K562 (cell line): ENCODE measurements at regions not wholly inside any gene's neighbourhood (a gene's known extent, or its start where the extent isn't known, plus 50 kb on each side); places are given as distances from the start of the nearest gene placed in this dataset.
A peak's percentile ranks its signal among the peaks of the same experiment; 100 is the strongest.

Experiments
- ARID1B ChIP-seq: fragments of 450-650 bp; IDR thresholded peaks from 2 replicates; pipeline ENCODE4 v1.6.1; 2016; ENCODE audit warnings: antibody characterized with exemption, mild to moderate bottlenecking, inconsistent platforms
- BRD4 ChIP-seq: fragments of 200-600 bp; sonication (generic); IDR thresholded peaks from 2 replicates; pipeline ENCODE4 v1.6.1; 2017; ENCODE audit warnings: inconsistent platforms
- CAMTA2 ChIP-seq: fragments of 250-450 bp; sonication (Bioruptor Pico); conservative IDR thresholded peaks from 2 replicates; pipeline ENCODE4 v1.5.1; 2022
- EZH2 ChIP-seq: IDR thresholded peaks from 2 replicates; pipeline ENCODE4 v1.6.1; 2012; ENCODE audit warnings: low read depth, mild to moderate bottlenecking, inconsistent platforms, low read length, borderline replicate concordance
- FOXJ3 ChIP-seq: sonication (generic); formaldehyde crosslinking; IDR thresholded peaks from 2 replicates; pipeline ENCODE4 v1.4.0; 2020; ENCODE audit warnings: mild to moderate bottlenecking, missing genetic modification reagents
- FOXK2 ChIP-seq, 2 experiments: fragments of 450-650 bp; IDR thresholded peaks in 1 of 2; conservative IDR thresholded peaks in 1 of 2; 2 replicates each; pipeline ENCODE4 v1.6.1; 2016; ENCODE audit warnings: low read depth in 2 of 2, mild to moderate bottlenecking in 1 of 2
- GATA2 ChIP-seq: sonication (generic); formaldehyde crosslinking; IDR thresholded peaks from 2 replicates; pipeline ENCODE4 v1.4.0; 2020; ENCODE audit warnings: mild to moderate bottlenecking, missing genetic modification reagents
- HNRNPH1 ChIP-seq: fragments of 200-400 bp; formaldehyde crosslinking; optimal IDR thresholded peaks from 2 replicates; pipeline ENCODE3; 2017; ENCODE audit warnings: low read depth, mild to moderate bottlenecking, low read length, moderate library complexity
- MCM3 ChIP-seq: fragments of 450-650 bp; IDR thresholded peaks from 2 replicates; pipeline ENCODE4 v1.6.1; 2016
- POLR2A ChIP-seq: fragments of 450-650 bp; conservative IDR thresholded peaks from 2 replicates; pipeline ENCODE4 v1.6.1; 2016
- POLR3A ChIP-seq: IDR thresholded peaks from 2 replicates; pipeline ENCODE4 v1.6.1; 2011; ENCODE audit warnings: borderline replicate concordance, mild to moderate bottlenecking, moderate library complexity; ENCODE audit not compliant: insufficient read length, insufficient read depth; ENCODE audit errors: extremely low read depth
- RHOXF2B ChIP-seq: fragments of 250-450 bp; sonication (Bioruptor Pico); conservative IDR thresholded peaks from 2 replicates; pipeline ENCODE4 v1.5.1; 2021
- STAT5B ChIP-seq: fragments of 250-450 bp; sonication (Bioruptor Pico); IDR thresholded peaks from 2 replicates; pipeline ENCODE4 v1.8.0; 2021; ENCODE audit warnings: mild to moderate bottlenecking, inconsistent platforms
- TAF7 ChIP-seq: fragments of 450-650 bp; IDR thresholded peaks from 2 replicates; pipeline ENCODE4 v1.6.1; 2016; ENCODE audit warnings: missing genetic modification characterization, missing compliant biosample characterization
- YBX1 ChIP-seq: fragments of 450-650 bp; IDR thresholded peaks from 2 replicates; pipeline ENCODE4 v1.7.1; 2016; ENCODE audit warnings: mild to moderate bottlenecking
- ZNF174 ChIP-seq: fragments of 250-450 bp; sonication (Bioruptor Pico); IDR thresholded peaks from 2 replicates; pipeline ENCODE4 v1.4.0; 2020; ENCODE audit warnings: mild to moderate bottlenecking
- ZNF354B ChIP-seq: fragments of 250-450 bp; sonication (Bioruptor Pico); IDR thresholded peaks from 2 replicates; pipeline ENCODE4 v1.4.0; 2020
- ZNF780A ChIP-seq: fragments of 250-450 bp; sonication (Bioruptor Pico); IDR thresholded peaks from 2 replicates; pipeline ENCODE4 v1.5.0; 2021; ENCODE audit warnings: mild to moderate bottlenecking
- ZNF79 ChIP-seq: fragments of 250-450 bp; sonication (Bioruptor Pico); IDR thresholded peaks from 2 replicates; pipeline ENCODE4 v1.4.0; 2020; ENCODE audit warnings: low read depth, mild to moderate bottlenecking, moderate library complexity
- ZSCAN32 ChIP-seq: fragments of 450-650 bp; formaldehyde crosslinking; IDR thresholded peaks from 2 replicates; pipeline ENCODE4 v1.4.0; 2020; ENCODE audit warnings: mild to moderate bottlenecking, moderate library complexity
- TF ChIP-seq, protein P1 (sequence below), 2 experiments: fragments of 450-650 bp; IDR thresholded peaks; 2 replicates each; pipeline ENCODE4 v1.6.1; 2018; ENCODE audit warnings: mild to moderate bottlenecking in 2 of 2, low read depth in 1 of 2; ENCODE audit not compliant: partially characterized antibody in 2 of 2
- TF ChIP-seq, protein P2 (sequence below): fragments of 250-450 bp; sonication (Bioruptor Pico); IDR thresholded peaks from 2 replicates; pipeline ENCODE4 v1.4.0; 2020; ENCODE audit warnings: mild to moderate bottlenecking, moderate library complexity
- TF ChIP-seq, protein P3 (sequence below): fragments of 150-350 bp; conservative IDR thresholded peaks from 2 replicates; pipeline ENCODE4 v1.6.1; 2014; ENCODE audit warnings: low read length

DNA sequence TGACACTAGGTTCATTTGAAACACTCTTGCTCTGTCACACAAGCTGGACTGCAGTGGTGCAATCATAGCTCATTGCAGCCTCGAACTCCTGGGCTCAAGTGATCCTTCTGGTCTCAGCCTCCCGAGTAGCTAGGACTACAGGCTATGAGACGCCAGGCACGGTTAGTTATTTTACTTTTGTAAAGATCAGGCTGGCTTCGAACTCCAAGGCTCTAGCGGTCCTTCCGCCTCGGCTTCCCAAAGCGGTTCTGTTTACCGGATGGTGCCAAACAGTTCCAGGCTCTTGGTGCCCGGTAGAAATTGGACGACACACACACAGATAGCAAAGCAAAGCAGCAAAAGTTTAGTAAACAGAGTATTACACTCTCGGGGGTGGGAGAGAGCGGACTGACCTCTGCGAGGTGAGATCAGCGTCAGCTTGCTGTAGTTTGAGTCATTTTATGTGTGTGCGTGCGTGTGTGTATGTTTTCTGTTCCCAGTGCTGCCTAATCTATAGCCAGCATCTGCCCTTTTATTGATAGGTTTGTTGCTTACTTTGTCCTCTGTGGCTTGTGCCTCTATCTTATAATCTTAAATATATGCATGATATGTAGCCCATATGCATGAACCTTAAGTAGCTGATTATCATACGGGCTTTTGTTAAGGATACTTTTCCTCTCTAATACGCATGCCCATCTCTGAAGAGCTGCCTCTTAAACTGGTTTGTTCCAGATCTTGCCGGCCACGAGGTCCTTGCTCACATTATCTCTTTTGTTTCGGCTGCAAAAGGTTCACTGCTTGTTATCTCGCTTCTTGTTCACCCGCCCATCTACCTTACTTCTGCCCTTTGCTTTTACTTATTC, 75.2 kb downstream of the OR2B2 start (continued):
- TF ChIP-seq, protein P1, sequence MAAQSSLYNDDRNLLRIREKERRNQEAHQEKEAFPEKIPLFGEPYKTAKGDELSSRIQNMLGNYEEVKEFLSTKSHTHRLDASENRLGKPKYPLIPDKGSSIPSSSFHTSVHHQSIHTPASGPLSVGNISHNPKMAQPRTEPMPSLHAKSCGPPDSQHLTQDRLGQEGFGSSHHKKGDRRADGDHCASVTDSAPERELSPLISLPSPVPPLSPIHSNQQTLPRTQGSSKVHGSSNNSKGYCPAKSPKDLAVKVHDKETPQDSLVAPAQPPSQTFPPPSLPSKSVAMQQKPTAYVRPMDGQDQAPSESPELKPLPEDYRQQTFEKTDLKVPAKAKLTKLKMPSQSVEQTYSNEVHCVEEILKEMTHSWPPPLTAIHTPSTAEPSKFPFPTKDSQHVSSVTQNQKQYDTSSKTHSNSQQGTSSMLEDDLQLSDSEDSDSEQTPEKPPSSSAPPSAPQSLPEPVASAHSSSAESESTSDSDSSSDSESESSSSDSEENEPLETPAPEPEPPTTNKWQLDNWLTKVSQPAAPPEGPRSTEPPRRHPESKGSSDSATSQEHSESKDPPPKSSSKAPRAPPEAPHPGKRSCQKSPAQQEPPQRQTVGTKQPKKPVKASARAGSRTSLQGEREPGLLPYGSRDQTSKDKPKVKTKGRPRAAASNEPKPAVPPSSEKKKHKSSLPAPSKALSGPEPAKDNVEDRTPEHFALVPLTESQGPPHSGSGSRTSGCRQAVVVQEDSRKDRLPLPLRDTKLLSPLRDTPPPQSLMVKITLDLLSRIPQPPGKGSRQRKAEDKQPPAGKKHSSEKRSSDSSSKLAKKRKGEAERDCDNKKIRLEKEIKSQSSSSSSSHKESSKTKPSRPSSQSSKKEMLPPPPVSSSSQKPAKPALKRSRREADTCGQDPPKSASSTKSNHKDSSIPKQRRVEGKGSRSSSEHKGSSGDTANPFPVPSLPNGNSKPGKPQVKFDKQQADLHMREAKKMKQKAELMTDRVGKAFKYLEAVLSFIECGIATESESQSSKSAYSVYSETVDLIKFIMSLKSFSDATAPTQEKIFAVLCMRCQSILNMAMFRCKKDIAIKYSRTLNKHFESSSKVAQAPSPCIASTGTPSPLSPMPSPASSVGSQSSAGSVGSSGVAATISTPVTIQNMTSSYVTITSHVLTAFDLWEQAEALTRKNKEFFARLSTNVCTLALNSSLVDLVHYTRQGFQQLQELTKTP (IDR thresholded peaks at IDR 0.05; ENCODE audit: low read depth in 1 of 2, partially characterized antibody in 2 of 2) = peak; percentile 81 to 85
- TF ChIP-seq BRD4 = no peak
- TF ChIP-seq YBX1 = no peak
- TF ChIP-seq RHOXF2B (CRISPR knock-in tag) = peak; percentile 89; the same call in 1 of the 2 replicates
- TF ChIP-seq FOXK2 (conservative IDR thresholded peaks at IDR 0.05 in 1 of 2, IDR thresholded peaks at IDR 0.05 in 1 of 2; ENCODE audit: low read depth in 2 of 2) = peak; percentile 94
- TF ChIP-seq EZH2 = no peak
- TF ChIP-seq CAMTA2 (CRISPR knock-in tag) = no peak
- TF ChIP-seq POLR3A = no peak
- no peak for TF ChIP-seq STAT5B (CRISPR knock-in tag)
- peak; percentile 91 for TF ChIP-seq POLR2A
- peak; percentile 71; the same call in 1 of the 2 replicates for TF ChIP-seq ZNF780A (CRISPR knock-in tag)
- TF ChIP-seq, protein P2, sequence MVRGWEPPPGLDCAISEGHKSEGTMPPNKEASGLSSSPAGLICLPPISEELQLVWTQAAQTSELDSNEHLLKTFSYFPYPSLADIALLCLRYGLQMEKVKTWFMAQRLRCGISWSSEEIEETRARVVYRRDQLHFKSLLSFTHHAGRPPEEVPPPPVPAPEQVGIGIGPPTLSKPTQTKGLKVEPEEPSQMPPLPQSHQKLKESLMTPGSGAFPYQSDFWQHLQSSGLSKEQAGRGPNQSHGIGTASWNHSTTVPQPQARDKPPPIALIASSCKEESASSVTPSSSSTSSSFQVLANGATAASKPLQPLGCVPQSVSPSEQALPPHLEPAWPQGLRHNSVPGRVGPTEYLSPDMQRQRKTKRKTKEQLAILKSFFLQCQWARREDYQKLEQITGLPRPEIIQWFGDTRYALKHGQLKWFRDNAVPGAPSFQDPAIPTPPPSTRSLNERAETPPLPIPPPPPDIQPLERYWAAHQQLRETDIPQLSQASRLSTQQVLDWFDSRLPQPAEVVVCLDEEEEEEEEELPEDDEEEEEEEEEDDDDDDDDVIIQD (CRISPR knock-in tag) = no peak
- TF ChIP-seq HNRNPH1 = no peak
- no peak for TF ChIP-seq MCM3
- TF ChIP-seq GATA2 (CRISPR knock-in tag) = peak; percentile 79
- TF ChIP-seq, protein P3, sequence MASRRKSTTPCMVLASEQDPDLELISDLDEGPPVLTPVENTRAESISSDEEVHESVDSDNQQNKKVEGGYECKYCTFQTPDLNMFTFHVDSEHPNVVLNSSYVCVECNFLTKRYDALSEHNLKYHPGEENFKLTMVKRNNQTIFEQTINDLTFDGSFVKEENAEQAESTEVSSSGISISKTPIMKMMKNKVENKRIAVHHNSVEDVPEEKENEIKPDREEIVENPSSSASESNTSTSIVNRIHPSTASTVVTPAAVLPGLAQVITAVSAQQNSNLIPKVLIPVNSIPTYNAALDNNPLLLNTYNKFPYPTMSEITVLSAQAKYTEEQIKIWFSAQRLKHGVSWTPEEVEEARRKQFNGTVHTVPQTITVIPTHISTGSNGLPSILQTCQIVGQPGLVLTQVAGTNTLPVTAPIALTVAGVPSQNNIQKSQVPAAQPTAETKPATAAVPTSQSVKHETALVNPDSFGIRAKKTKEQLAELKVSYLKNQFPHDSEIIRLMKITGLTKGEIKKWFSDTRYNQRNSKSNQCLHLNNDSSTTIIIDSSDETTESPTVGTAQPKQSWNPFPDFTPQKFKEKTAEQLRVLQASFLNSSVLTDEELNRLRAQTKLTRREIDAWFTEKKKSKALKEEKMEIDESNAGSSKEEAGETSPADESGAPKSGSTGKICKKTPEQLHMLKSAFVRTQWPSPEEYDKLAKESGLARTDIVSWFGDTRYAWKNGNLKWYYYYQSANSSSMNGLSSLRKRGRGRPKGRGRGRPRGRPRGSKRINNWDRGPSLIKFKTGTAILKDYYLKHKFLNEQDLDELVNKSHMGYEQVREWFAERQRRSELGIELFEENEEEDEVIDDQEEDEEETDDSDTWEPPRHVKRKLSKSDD = no peak
- no peak for TF ChIP-seq ZNF79 (CRISPR knock-in tag)
- TF ChIP-seq TAF7 (tag) = peak; percentile 37
- no peak; the same call in 1 of the 2 replicates for TF ChIP-seq ZNF354B (CRISPR knock-in tag)
- no peak for TF ChIP-seq ZNF174
- peak; percentile 91 for TF ChIP-seq ARID1B
- TF ChIP-seq ZSCAN32 (CRISPR knock-in tag) = no peak; the same call in 1 of the 2 replicates
- no peak; the same call in 1 of the 2 replicates for TF ChIP-seq FOXJ3
